ENCODE measurements at regions not wholly inside any gene's neighbourhood (a gene's known extent, or its start where the extent isn't known, plus 50 kb on each side); places are given as distances from the start of the nearest gene placed in this dataset.

DNA sequence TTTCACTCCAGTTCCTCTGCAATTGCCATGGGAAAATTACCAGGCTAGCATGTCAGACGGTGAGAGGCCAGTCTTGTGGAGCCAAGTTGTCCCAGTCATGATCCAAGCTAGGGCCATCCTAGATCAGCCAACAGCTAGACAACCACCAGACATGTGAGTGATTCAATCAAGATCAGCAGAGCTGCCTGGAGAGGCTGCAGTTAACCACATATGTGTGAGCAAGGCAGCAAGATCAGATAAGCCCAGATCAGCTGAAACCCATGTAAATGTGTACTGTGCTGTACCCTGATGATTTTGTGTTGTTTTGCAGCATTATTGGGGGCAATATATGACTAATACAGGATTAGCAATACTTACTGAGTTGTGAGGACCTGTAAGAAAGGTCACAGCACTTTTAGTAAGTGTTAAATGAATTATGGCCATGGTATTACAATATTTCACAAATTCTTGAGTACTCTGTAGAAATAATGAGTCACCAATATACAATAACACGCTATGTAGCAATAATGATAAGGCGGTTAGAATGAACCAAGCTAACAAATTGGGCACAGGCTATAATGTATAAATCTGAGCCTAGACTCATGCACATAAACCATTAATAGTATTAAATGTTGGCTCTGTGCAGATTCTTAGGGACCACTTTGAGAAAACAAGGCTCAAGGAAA lies 91.4 kb downstream of the SUDS3 start:
- DNase-seq (ENCODE audit: low spot score) = peak; percentile 70

DNA sequence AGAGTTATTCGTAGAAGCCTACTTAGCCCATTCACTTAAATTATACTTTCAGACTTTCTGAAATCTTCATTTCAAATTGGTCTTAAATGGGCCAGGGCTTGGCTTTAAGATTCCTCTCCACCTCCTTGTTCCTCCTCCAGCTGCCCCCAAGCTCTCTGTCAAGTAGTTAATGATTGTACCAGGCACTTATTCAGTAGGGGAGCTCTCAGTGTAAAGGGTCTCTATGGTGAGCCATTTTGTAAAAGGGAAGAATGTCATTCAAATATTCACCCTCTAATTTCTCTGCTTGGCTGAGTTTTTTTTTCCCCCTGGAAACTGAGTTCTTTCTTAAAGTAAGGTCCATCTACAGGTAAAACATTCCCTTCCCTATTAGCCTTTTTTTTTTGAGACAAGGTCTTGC lies 96.6 kb downstream of the SUDS3 start:
- DNase-seq (ENCODE audit: low spot score) = no peak

DNA sequence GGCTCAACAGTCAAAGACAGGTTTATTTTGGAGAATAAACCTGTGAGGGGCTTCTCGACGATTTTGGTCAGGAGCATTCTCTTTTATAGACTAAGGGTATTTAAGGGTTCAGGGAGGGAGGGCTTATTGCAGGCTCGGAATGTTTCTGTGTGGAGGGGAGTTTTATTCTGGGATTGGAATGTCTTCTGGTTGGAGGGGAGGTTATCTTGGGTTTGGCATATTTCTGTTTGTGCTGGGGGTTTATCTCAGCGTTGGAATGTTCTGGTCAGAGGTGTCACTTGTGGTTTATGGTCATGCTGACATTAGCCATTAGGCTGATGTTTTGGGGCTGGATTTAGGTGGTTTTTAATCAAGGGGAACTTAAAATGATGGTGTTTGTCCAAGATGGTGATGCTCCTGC lies 103.9 kb downstream of the SUDS3 start:
- DNase-seq (ENCODE audit: low spot score) = no peak

DNA sequence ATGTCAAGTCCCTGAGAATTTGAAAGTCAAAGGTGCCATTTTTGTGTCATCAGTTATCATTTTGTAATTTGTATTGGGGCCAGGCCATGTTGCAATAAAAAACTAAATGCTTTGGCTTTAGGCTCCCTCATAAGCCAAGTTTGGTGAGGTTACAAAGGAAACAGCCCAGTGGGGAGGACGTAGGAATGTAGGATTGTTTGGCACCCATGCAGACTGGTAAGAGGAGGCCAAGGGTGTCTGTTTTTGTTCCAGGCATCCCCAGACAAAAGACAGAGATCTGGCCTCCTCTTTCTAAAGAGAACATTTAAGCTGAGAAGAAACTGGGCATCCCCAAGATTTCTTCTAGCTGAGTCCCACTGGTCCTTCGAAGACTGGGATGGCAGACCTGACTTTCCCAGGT lies 111.7 kb downstream of the SUDS3 start:
- no peak for DNase-seq (ENCODE audit: low spot score)

- no peak for DNase-seq (ENCODE audit: low spot score)
Measured at GRCh38 chr12:118493962-118494361, 117.6 kb downstream of the SUDS3 start.

DNA sequence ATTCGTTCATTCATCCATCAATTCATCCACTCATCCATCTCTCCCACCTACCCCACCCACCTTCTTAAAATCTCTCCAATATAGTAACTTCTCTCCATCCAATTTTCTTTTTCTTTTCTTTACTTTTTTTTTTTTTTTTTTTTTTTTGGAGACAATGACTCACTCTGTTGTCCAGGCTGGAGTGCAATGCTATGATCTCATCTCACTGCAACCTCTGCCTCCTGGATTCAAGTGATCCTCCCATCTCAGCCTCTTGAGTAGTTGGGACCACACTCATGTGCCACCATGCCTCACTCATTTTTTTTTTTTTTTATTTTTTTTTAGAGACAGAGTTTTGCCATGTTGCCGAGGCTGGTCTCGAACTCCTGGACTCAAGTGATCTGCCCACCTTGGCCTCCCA lies 118.4 kb downstream of the SUDS3 start:
- DNase-seq (ENCODE audit: low spot score) = no peak

DNA sequence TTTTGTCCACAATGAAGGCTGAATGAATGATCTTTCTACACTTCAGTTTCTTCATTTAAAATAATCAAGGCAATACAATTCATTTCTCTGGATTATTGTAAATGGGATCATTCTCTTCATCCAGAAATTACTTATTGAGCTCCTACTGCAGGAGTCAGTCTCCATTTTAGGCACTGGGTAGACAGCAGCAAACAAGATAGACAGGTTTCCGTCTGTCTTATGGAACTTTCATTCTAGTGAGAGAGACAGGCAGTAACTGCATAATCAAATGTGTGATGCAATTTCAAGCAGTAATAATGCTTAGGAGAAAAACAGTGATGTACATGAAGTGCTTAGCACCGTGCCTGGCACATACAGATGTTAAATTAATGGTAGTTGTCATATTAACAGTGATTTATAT lies 118.9 kb downstream of the SUDS3 start:
- no peak for DNase-seq (ENCODE audit: low spot score)

DNA sequence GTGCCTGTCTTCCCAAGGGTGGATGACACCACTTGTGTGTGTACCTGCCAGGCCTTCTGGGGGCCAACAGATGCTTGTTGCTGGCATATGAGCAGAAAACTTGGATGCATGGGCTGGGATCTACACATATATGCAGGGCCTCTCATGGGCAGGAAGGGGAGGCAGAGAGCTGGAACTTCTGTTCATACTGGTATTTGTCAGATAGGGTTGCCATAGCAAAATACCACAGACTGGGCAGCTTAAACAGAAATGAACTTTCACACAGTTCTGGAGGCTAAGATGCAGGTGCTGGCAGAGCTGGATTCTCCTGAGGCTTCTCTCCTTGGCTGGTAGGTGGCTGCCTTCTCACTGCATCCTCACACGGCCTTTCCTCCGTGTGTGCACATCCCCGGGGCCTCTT lies 121.8 kb downstream of the SUDS3 start:
- DNase-seq (ENCODE audit: low spot score) = no peak

DNA sequence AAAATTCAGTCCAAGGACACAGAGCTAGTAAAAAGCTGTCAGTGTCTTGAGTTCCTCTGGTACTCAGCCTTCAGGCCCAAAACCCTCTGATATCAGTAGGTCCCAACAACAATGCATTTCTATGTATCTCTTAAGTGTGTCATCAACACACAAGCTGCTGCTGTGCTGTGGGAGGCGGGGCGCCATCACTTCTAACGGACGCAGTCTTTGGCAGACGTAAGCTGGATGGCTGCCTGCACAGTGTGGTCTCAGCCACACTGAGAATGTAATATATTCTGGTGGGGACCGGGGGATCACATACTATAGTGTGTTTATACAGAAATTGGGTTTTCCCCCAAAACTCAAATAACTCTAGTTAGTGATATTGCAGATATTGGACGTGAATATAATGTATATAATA lies 123.9 kb downstream of the SUDS3 start:
- no peak for DNase-seq (ENCODE audit: low spot score)

DNA sequence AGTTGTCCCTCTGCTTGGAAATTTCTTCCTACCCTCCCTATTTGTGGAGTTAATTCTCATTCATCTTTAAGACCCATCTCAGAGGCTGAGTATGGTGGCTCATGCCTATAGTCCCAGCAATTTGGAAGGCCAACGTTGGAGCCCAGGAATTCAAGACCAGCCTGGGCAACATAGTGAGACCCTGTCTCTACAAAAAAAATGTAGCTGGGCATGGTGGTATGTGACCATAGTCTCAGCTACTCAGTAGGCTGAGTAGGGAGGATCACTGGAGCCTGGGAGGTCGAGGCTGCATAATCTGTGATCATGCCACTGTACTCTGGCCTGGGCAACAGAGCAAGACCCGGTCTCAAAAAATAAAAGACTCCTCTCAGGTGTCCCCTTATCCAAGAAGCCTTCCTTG lies 125.1 kb downstream of the SUDS3 start:
- no peak for DNase-seq (ENCODE audit: low spot score)

GRCh38 chr12:118503476-118503875 lies 127.1 kb downstream of the SUDS3 start:
- DNase-seq (ENCODE audit: low spot score) = no peak

GRCh38 chr12:118512669-118513068 lies 136.3 kb downstream of the SUDS3 start:
- no peak for DNase-seq (ENCODE audit: low spot score)

- no peak for DNase-seq (ENCODE audit: low spot score)
Measured at GRCh38 chr12:118513611-118514010, 137.3 kb downstream of the SUDS3 start.

- no peak for DNase-seq (ENCODE audit: low spot score)
Measured at GRCh38 chr12:118514297-118514696, 137.9 kb downstream of the SUDS3 start.

- DNase-seq (ENCODE audit: low spot score) = no peak
Measured at GRCh38 chr12:118520214-118521035, 144.1 kb downstream of the SUDS3 start.

- DNase-seq (ENCODE audit: low spot score) = no peak
Measured at GRCh38 chr12:118521036-118521370, 144.6 kb downstream of the SUDS3 start.

- no peak for DNase-seq (ENCODE audit: low spot score)
Measured at GRCh38 chr12:118524446-118524845, 148.1 kb downstream of the SUDS3 start.

GRCh38 chr12:118525216-118525615 lies 148.9 kb downstream of the SUDS3 start:
- DNase-seq (ENCODE audit: low spot score) = no peak

GRCh38 chr12:118526255-118527095 lies 150.1 kb downstream of the SUDS3 start:
- DNase-seq (ENCODE audit: low spot score) = no peak

GRCh38 chr12:118527310-118527709 lies 151.0 kb downstream of the SUDS3 start:
- no peak for DNase-seq (ENCODE audit: low spot score)

GRCh38 chr12:118528625-118529024 lies 152.3 kb downstream of the SUDS3 start:
- DNase-seq (ENCODE audit: low spot score) = no peak

- DNase-seq (ENCODE audit: low spot score) = no peak
Measured at GRCh38 chr12:118534003-118534402, 157.6 kb downstream of the SUDS3 start.

Data from SK-N-DZ (cell line).